A549 (cell line): ENCODE measurements at regions not wholly inside any gene's neighbourhood (a gene's known extent, or its start where the extent isn't known, plus 50 kb on each side); places are given as distances from the start of the nearest gene placed in this dataset.

Experiments used
- ATAC-seq, 2 experiments: fragments of 200-7000 bp in 1 of 2; fragments of >200 bp in 1 of 2; cut with Nextera tagmentation in 1 of 2; cut with Tn5 transposase in 1 of 2; 3 replicates each; pipeline versions ENCODE4 v1.8.0 to v1.9.1; 2018 to 2020; ENCODE audit warnings: mild to moderate bottlenecking in 1 of 2, moderate library complexity in 1 of 2
- CTCF ChIA-PET: fragments of 300-600 bp; sonication (Branson Sonifier 250); formaldehyde crosslinking; extraction: SDS; loops from one replicate; lab custom pipeline; 2021; ENCODE audit warnings: antibody characterized with exemption, inconsistent platforms; lab: Yijun Ruan, JAX
- POLR2A ChIA-PET: fragments of 350-600 bp; formaldehyde crosslinking; extraction: SDS; loops from one replicate; lab custom pipeline; 2021; ENCODE audit warnings: antibody characterized with exemption, inconsistent platforms; lab: Yijun Ruan, JAX
- DNase-seq, 2 experiments: peaks; one replicate each; pipeline versions ENCODE4 v3.0.0 to v3.0.0-alpha.2; 2011 to 2016; ENCODE audit warnings: low read depth in 1 of 2, low spot score in 1 of 2
- FAIRE-seq: peaks from 2 replicates; lab custom pipeline; 2011; peaks lifted over from hg19 to GRCh38; lab: Jason Lieb, UNC
- H3K27ac ChIP-seq, 2 experiments: fragments of >200 bp; sonication (Bioruptor Twin); formaldehyde crosslinking; 3 replicates each; pipeline ENCODE4 v1.5.1; 2016 to 2017
- H3K4me1 ChIP-seq: fragments of >200 bp; sonication (Bioruptor Twin); formaldehyde crosslinking; 3 replicates; pipeline ENCODE4 v1.6.1; 2016
- H3K4me2 ChIP-seq: fragments of >200 bp; sonication (Bioruptor Twin); formaldehyde crosslinking; 3 replicates; pipeline ENCODE4 v1.6.1; 2016
- H3K4me3 ChIP-seq: fragments of >200 bp; sonication (Bioruptor Twin); formaldehyde crosslinking; 3 replicates; pipeline ENCODE4 v1.5.1; 2016
- H3K9me3 ChIP-seq: fragments of >200 bp; sonication (Bioruptor Twin); formaldehyde crosslinking; 3 replicates; pipeline ENCODE4 v1.6.1; 2016
- CBX8 ChIP-seq: fragments of 200-600 bp; sonication (generic); IDR thresholded peaks from 2 replicates; pipeline ENCODE4 v1.6.1; 2016
- CHD4 ChIP-seq: fragments of 200-600 bp; sonication (generic); IDR thresholded peaks from 2 replicates; pipeline ENCODE4 v1.6.1; 2016; ENCODE audit warnings: antibody characterized with exemption, mild to moderate bottlenecking, borderline replicate concordance
- CTCF ChIP-seq: fragments of >200 bp; sonication (Bioruptor Twin); formaldehyde crosslinking; IDR thresholded peaks from 3 replicates; pipeline ENCODE4 v1.5.1; 2016
- FOSB ChIP-seq: fragments of 250-450 bp; sonication (Bioruptor Pico); IDR thresholded peaks from 2 replicates; pipeline ENCODE4 v1.5.0; 2020; ENCODE audit warnings: mild to moderate bottlenecking, moderate library complexity
- HOXB13 ChIP-seq: fragments of 250-450 bp; sonication (Bioruptor Pico); IDR thresholded peaks from 2 replicates; pipeline ENCODE4 v1.5.0; 2020; ENCODE audit warnings: low read depth, mild to moderate bottlenecking, moderate library complexity
- JUNB ChIP-seq: fragments of >200 bp; sonication (Bioruptor Twin); formaldehyde crosslinking; IDR thresholded peaks from 2 replicates; pipeline ENCODE4 v1.6.1; 2016
- KDM5A ChIP-seq: fragments of 200-600 bp; sonication (generic); IDR thresholded peaks from 2 replicates; pipeline ENCODE4 v1.6.1; 2016; ENCODE audit warnings: antibody characterized with exemption, mild to moderate bottlenecking
- NFE2L2 ChIP-seq: fragments of 150-350 bp; conservative IDR thresholded peaks from 2 replicates; pipeline ENCODE4 v1.6.1; 2014; ENCODE audit warnings: low read length
- PHF8 ChIP-seq: fragments of 200-600 bp; sonication (generic); IDR thresholded peaks from 2 replicates; pipeline ENCODE4 v1.6.1; 2016; ENCODE audit warnings: low read depth, mild to moderate bottlenecking, antibody characterized with exemption, moderate library complexity, borderline replicate concordance
- POLR2AphosphoS2 ChIP-seq: conservative IDR thresholded peaks from 2 replicates; pipeline ENCODE4 v1.6.1; 2012; ENCODE audit warnings: low read length, improper control_type of control experiment, inconsistent platforms
- RAD21 ChIP-seq, 2 experiments: fragments of >200 bp in 1 of 2; sonication (Bioruptor Twin) in 1 of 2; formaldehyde crosslinking in 1 of 2; IDR thresholded peaks in 1 of 2; conservative IDR thresholded peaks in 1 of 2; 2 replicates in 1 of 2; 3 replicates in 1 of 2; pipeline ENCODE4 v1.6.1; 2012 to 2018; ENCODE audit warnings: inconsistent platforms in 1 of 2
- RCOR1 ChIP-seq: fragments of 150-350 bp; IDR thresholded peaks from 2 replicates; pipeline ENCODE4 v1.6.1; 2014; ENCODE audit warnings: antibody characterized with exemption, low read length, low read depth
- RNF2 ChIP-seq: fragments of 200-600 bp; sonication (generic); IDR thresholded peaks from 2 replicates; pipeline ENCODE4 v1.6.1; 2016; ENCODE audit warnings: low read depth, mild to moderate bottlenecking, antibody characterized with exemption, moderate library complexity, borderline replicate concordance
- TFCP2L1 ChIP-seq: fragments of 250-450 bp; sonication (Bioruptor Pico); IDR thresholded peaks from 2 replicates; pipeline ENCODE4 v1.5.0; 2021; ENCODE audit warnings: mild to moderate bottlenecking
- USF2 ChIP-seq: fragments of 450-650 bp; IDR thresholded peaks from 2 replicates; pipeline ENCODE4 v1.6.1; 2014; ENCODE audit warnings: antibody characterized with exemption
- ZFP36 ChIP-seq: fragments of 450-650 bp; IDR thresholded peaks from 2 replicates; pipeline ENCODE4 v1.6.1; 2014; ENCODE audit warnings: borderline replicate concordance; ENCODE audit not compliant: partially characterized antibody
- WGBS: methylation state at CpG from one replicate; pipeline ENCODE4 v1.1.6; 2017; ENCODE audit errors: missing lambda C conversion rate; 5-methylcytosine and 5-hydroxymethylcytosine counted together
- TF ChIP-seq, protein P1 (sequence below): fragments of 250-450 bp; sonication (Bioruptor Pico); IDR thresholded peaks from 2 replicates; pipeline ENCODE4 v1.5.0; 2021; ENCODE audit warnings: mild to moderate bottlenecking, moderate library complexity, borderline replicate concordance
- TF ChIP-seq, protein P2 (sequence below): fragments of >200 bp; sonication (Bioruptor Twin); formaldehyde crosslinking; IDR thresholded peaks from 3 replicates; pipeline ENCODE4 v1.6.1; 2016

DNA sequence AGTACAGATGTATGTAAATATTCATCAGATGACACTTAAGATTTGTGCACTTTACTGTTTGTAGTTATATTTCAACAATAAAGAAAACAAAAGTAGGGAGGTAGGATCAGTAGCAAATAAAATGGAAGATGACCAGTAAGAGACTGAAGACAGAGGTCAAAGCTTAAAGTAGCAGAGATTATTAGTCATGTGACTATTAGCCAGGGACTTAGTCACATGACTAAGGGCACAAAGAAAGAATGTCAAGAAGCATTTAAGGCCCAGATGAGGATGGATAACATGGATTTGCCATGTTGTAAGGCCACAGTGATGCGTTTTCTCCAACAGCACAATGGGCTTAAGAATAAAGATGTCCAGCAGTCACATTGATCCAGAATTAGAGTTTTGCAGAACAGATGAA lies 479.6 kb downstream of the BCOR start:
- no peak for DNase-seq
- no peak for FAIRE-seq
- no peak overlapping the region for H3K4me3 ChIP-seq
- peak; percentile 64 for TF ChIP-seq USF2
- no peak for TF ChIP-seq TFCP2L1
- no peak for TF ChIP-seq RNF2
- ATAC-seq = no peak
- 70% methylated on average over 1 of the region's 1 CpG for WGBS
- POLR2A ChIA-PET = no interaction called here
- no peak overlapping the region for H3K27ac ChIP-seq
- CTCF ChIA-PET = no interaction called here
- peaks cover 14% of the 10 kb centered on the region; the same call in 1 of the 3 replicates for H3K4me1 ChIP-seq
- no peaks in the 10 kb centered on the region for H3K9me3 ChIP-seq
- no peak overlapping the region for H3K4me2 ChIP-seq

DNA sequence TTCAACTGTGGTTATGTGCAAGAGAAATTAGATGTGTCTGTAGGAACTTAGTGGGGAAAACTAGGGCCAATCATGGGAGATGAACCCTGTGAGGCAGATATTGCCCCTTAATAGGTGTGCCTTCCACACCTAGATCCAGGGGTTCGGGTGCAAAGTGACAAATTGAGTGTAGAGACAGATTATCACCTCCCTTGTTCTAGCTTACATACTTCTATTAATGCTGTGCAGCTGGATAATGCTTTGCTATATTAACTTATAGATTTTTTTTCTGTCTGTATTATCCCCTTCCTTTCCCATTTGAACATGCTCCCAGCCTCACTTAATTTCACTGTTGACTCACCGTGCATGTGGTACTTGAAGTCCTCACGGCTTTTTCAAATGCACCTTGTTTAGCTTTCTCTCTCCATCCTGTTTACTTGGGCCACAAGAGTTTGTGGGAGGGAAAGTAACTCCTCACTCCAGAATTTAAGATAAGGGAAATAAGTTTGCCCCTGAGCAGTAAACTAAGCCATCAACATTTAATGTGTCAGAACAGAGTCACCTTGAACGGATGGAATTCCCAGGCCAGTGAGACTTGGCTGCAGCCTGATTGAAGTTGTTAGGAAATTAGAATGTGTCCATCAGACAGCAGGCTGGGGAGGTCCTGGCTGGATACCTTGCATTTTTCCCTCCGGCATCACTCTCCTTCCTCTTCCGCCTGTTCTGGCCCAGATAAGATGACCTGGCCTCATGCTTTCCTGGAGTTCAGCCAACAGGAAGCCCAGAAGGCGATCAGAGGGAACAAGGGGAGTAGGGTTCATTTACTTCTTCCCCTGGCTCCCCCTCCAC lies 478.4 kb downstream of the BCOR start:
- CTCF ChIA-PET = no interaction called here
- no peaks in the 10 kb centered on the region for H3K9me3 ChIP-seq
- no peak overlapping the region for H3K4me2 ChIP-seq
- no peak overlapping the region for H3K4me3 ChIP-seq
- peaks cover 8% of the 10 kb centered on the region; the same call in 1 of the 3 replicates for H3K4me1 ChIP-seq
- FAIRE-seq = no peak
- POLR2A ChIA-PET = no interaction called here
- TF ChIP-seq JUNB = no peak
- no peak for TF ChIP-seq CBX8
- TF ChIP-seq RNF2 = no peak
- TF ChIP-seq NFE2L2 = no peak
- TF ChIP-seq RAD21 (conservative IDR thresholded peaks at IDR 0.05 in 1 of 2, IDR thresholded peaks at IDR 0.05 in 1 of 2) = no peak
- no peak for TF ChIP-seq CTCF
- TF ChIP-seq, protein P1, sequence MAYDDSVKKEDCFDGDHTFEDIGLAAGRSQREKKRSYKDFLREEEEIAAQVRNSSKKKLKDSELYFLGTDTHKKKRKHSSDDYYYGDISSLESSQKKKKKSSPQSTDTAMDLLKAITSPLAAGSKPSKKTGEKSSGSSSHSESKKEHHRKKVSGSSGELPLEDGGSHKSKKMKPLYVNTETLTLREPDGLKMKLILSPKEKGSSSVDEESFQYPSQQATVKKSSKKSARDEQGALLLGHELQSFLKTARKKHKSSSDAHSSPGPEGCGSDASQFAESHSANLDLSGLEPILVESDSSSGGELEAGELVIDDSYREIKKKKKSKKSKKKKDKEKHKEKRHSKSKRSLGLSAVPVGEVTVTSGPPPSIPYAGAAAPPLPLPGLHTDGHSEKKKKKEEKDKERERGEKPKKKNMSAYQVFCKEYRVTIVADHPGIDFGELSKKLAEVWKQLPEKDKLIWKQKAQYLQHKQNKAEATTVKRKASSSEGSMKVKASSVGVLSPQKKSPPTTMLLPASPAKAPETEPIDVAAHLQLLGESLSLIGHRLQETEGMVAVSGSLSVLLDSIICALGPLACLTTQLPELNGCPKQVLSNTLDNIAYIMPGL (CRISPR knock-in tag) = no peak
- TF ChIP-seq FOSB (CRISPR knock-in tag) = no peak
- TF ChIP-seq RCOR1 = no peak
- TF ChIP-seq POLR2AphosphoS2 = no peak
- TF ChIP-seq ZFP36 = no peak
- TF ChIP-seq USF2 = no peak
- no peak for TF ChIP-seq CHD4
- no peak for TF ChIP-seq PHF8
- no peak for TF ChIP-seq HOXB13
- TF ChIP-seq KDM5A = no peak
- TF ChIP-seq, protein P2, sequence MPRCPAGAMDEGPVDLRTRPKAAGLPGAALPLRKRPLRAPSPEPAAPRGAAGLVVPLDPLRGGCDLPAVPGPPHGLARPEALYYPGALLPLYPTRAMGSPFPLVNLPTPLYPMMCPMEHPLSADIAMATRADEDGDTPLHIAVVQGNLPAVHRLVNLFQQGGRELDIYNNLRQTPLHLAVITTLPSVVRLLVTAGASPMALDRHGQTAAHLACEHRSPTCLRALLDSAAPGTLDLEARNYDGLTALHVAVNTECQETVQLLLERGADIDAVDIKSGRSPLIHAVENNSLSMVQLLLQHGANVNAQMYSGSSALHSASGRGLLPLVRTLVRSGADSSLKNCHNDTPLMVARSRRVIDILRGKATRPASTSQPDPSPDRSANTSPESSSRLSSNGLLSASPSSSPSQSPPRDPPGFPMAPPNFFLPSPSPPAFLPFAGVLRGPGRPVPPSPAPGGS = no peak
- ATAC-seq = no peak
- 19% methylated on average over 7 of the region's 7 CpGs for WGBS
- peak in 1 of 2 experiments; percentile 14 for DNase-seq
- no peak overlapping the region for H3K27ac ChIP-seq
